ENCODE measurements at regions not wholly inside any gene's neighbourhood (a gene's known extent, or its start where the extent isn't known, plus 50 kb on each side); places are given as distances from the start of the nearest gene placed in this dataset.

- DNase-seq: no peak
These were observed 161.1 kb downstream of the NUAK1 start for GRCh38 chr12:105977652-105978051.

- DNase-seq: no peak
These were observed 160.5 kb downstream of the NUAK1 start for GRCh38 chr12:105978276-105978675.

- DNase-seq: no peak
These were observed 160.1 kb downstream of the NUAK1 start for GRCh38 chr12:105978686-105979085.

GRCh38 chr12:105980085-105980484 is 158.7 kb downstream of the NUAK1 start:
- DNase-seq: no peak

GRCh38 chr12:105980533-105980932 is 158.2 kb downstream of the NUAK1 start:
- DNase-seq: no peak

- no peak for DNase-seq
These were observed 156.7 kb downstream of the NUAK1 start for GRCh38 chr12:105982022-105982421.

GRCh38 chr12:105983622-105984320 is 155.0 kb downstream of the NUAK1 start:
- DNase-seq: no peak

- DNase-seq: no peak
These were observed 153.4 kb downstream of the NUAK1 start for GRCh38 chr12:105985383-105985782.

GRCh38 chr12:105986779-105987684 is 151.7 kb downstream of the NUAK1 start:
- DNase-seq: no peak

GRCh38 chr12:105987685-105988035 is 151.1 kb downstream of the NUAK1 start:
- DNase-seq: no peak

- DNase-seq: no peak
These were observed 145.7 kb downstream of the NUAK1 start for GRCh38 chr12:105992849-105993740.

GRCh38 chr12:105993766-105994555 is 144.8 kb downstream of the NUAK1 start:
- no peak for DNase-seq

GRCh38 chr12:105995961-105996431 is 142.8 kb downstream of the NUAK1 start:
- DNase-seq: no peak

- no peak for DNase-seq
These were observed 140.2 kb downstream of the NUAK1 start for GRCh38 chr12:105998561-105998960.

GRCh38 chr12:106000382-106001104 is 138.2 kb downstream of the NUAK1 start:
- no peak for DNase-seq

GRCh38 chr12:106001105-106001836 is 137.5 kb downstream of the NUAK1 start:
- no peak for DNase-seq

- DNase-seq: no peak
These were observed 136.9 kb downstream of the NUAK1 start for GRCh38 chr12:106001837-106002218.

- no peak for DNase-seq
These were observed 135.5 kb downstream of the NUAK1 start for GRCh38 chr12:106003297-106003696.

- no peak for DNase-seq
These were observed 134.5 kb downstream of the NUAK1 start for GRCh38 chr12:106004289-106004688.

- DNase-seq: no peak
These were observed 132.4 kb downstream of the NUAK1 start for GRCh38 chr12:106006382-106006781.

GRCh38 chr12:106006940-106007339 is 131.8 kb downstream of the NUAK1 start:
- DNase-seq: no peak
